Mesodermal cell (in vitro differentiated cells): ENCODE measurements at regions not wholly inside any gene's neighbourhood (a gene's known extent, or its start where the extent isn't known, plus 50 kb on each side); places are given as distances from the start of the nearest gene placed in this dataset.
"Not testable (repeated sequence)": the region's sequence is repeated elsewhere in the genome, so short reads cannot be mapped to it uniquely, and the experiment has no call there.

Experiments used
- H3K27ac ChIP-seq: 2 replicates; pipeline ENCODE4 v1.7.0; 2013; ENCODE audit warnings: mild to moderate bottlenecking, low read depth, low read length, moderate library complexity; ENCODE audit not compliant: severe bottlenecking
- H3K36me3 ChIP-seq: 2 replicates; pipeline ENCODE4 v1.7.1; 2013; ENCODE audit warnings: mild to moderate bottlenecking, low read length, moderate library complexity; ENCODE audit not compliant: control insufficient read depth, insufficient read depth
- H3K4me1 ChIP-seq: one replicate; pipeline ENCODE4 v1.7.1; 2013; ENCODE audit warnings: mild to moderate bottlenecking, low read length; ENCODE audit not compliant: insufficient read depth, control insufficient read depth, poor library complexity, severe bottlenecking
- H3K4me3 ChIP-seq: 2 replicates; pipeline ENCODE4 v1.7.0; 2013; ENCODE audit warnings: low read length, control low read depth, mild to moderate bottlenecking; ENCODE audit not compliant: insufficient read depth, poor library complexity, severe bottlenecking; ENCODE audit errors: extremely low read depth
- H3K9me3 ChIP-seq: 2 replicates; pipeline ENCODE4 v1.7.1; 2013; ENCODE audit warnings: mild to moderate bottlenecking, low read length, moderate library complexity; ENCODE audit not compliant: control insufficient read depth
- WGBS, 2 experiments: methylation state at CpG; one replicate each; pipeline ENCODE4 v1.1.5; 2013; ENCODE audit warnings: missing lambda C conversion rate in 2 of 2; ENCODE audit not compliant: insufficient coverage in 2 of 2; 5-methylcytosine and 5-hydroxymethylcytosine counted together

GRCh38 chrX:6990552-6991193, 156.8 kb upstream of the STS start:
- H3K4me3 ChIP-seq, result no peak overlapping the region
- no peak overlapping the region for H3K27ac ChIP-seq
- H3K36me3 ChIP-seq, result no peaks in the 10 kb centered on the region
- WGBS, 2 experiments, result 93% methylated on average over 6 of the region's 10 CpGs; no CpG with 5 or more reads in 1 of the 2 experiments
- H3K4me1 ChIP-seq, result no peaks in the 10 kb centered on the region
- H3K9me3 ChIP-seq, result no peaks in the 10 kb centered on the region

- H3K27ac ChIP-seq, result no peak overlapping the region
- no peaks in the 10 kb centered on the region for H3K36me3 ChIP-seq
- 87 to 89% methylated on average over 4 to 5 of the region's 6 CpGs for WGBS, 2 experiments
Observed at GRCh38 chrX:6989858-6990257, 157.7 kb upstream of the STS start.

DNA sequence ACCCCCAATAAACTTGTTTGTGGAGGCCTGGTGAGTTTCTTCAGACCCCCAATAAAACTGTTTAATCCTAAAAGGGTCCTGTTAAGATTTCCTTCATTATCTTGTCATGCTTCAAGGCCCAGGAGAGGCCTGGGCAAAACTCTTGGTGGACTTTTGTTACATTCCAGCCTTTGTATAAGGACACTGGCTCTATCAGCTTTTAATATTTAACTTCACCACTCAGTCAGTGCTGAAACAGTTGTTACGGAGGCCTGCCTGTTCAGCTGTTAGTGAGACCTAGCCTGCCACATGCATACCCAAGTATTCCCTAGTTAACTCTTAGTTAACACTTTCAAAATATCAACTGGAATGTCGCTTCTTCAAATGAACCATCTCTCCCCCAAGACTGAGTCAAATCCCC, 158.8 kb upstream of the STS start:
- not testable (repeated sequence) for H3K36me3 ChIP-seq, H3K4me3 ChIP-seq, H3K9me3 ChIP-seq, H3K27ac ChIP-seq, H3K4me1 ChIP-seq
- 100% methylated on average over 1 of the region's 2 CpGs; no CpG with 5 or more reads in 1 of the 2 experiments for WGBS, 2 experiments

More at GRCh38 chrX:6989858-6990257, 157.7 kb upstream of the STS start:
- Histone ChIP-seq H3K4me3 (no peak overlapping the region), H3K9me3 (no peaks in the 10 kb centered on the region), H3K4me1 (no peaks in the 10 kb centered on the region)

- no peaks in the 10 kb centered on the region for H3K9me3 ChIP-seq
- no peak overlapping the region for H3K27ac ChIP-seq
- WGBS, 2 experiments, result 68% methylated on average over 2 of the region's 4 CpGs; no CpG with 5 or more reads in 1 of the 2 experiments
- no peak overlapping the region for H3K4me3 ChIP-seq
- H3K4me1 ChIP-seq, result no peaks in the 10 kb centered on the region
- no peaks in the 10 kb centered on the region for H3K36me3 ChIP-seq
Observed at GRCh38 chrX:6986915-6987314, 160.6 kb upstream of the STS start.

DNA sequence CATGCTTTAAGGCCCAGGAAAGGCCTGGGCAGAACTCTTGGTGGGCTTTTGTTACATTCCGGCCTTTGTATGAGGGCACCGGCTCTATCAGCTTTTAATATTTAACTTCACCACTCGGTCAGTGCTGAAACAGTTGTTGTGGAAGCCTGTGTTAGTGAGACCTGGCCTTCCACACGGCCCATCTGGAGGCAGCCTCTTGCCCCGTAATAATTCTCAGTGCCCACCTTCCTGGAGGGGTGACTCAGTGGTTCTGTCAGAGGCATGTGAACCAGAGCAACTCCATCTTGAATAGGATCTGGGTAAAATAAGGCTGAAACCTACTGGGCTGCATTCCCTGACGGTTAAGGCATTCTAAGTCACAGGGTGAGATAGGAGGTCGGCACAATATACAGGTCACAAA, 162.0 kb upstream of the STS start:
- no peaks in the 10 kb centered on the region for H3K4me1 ChIP-seq
- WGBS, 2 experiments, result 100% methylated on average over 1 to 2 of the region's 7 CpGs
- no peaks in the 10 kb centered on the region for H3K9me3 ChIP-seq
- H3K27ac ChIP-seq, result no peak overlapping the region
- no peaks in the 10 kb centered on the region for H3K36me3 ChIP-seq
- no peak overlapping the region for H3K4me3 ChIP-seq

DNA sequence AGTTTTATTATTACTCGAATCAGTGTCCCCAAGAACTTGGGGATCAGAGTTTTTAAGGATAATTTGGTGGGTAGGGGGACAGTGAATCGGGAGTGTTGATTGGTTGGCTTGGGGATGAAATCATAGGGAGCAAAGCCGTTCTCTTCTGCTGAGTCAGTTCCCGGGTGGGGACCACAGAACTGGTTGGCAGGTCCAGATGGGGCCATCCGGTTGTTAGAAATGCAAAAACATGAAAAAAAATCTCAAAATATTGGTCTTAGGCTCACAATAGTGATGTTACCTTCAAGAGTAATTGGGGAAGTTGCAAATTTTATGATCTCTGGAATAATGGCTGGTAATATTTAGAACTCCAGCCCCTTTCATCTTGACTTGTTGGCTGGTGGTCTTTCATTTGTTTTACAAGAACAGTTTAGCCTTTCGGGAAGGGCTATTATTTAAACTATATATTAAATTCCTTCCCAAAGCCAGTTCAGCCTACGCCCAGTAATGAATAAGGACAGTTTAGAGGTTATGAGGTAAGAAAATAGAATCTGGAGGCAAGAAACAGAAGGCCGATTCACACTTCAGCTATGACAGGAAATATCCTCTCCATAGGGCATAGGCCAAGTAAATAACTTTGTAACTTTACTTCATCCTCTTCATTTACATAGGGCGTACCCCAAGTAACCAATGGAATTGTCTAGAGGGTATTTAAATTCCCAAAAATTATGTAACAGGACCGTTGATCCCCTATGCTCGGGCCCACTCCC, 164.1 kb upstream of the STS start:
- Histone ChIP-seq H3K9me3 (no peaks in the 10 kb centered on the region), H3K27ac (no peak overlapping the region), H3K4me3 (no peak overlapping the region), H3K36me3 (no peaks in the 10 kb centered on the region), H3K4me1 (no peaks in the 10 kb centered on the region)
- WGBS, 2 experiments, result 100% methylated on average over 1 to 2 of the region's 11 CpGs

GRCh38 chrX:6981718-6982406, 165.7 kb upstream of the STS start:
- H3K36me3 ChIP-seq, result no peaks in the 10 kb centered on the region
- H3K4me3 ChIP-seq, result no peak overlapping the region
- no peaks in the 10 kb centered on the region for H3K4me1 ChIP-seq
- WGBS, 2 experiments, result 80% methylated on average over 1 of the region's 8 CpGs; no CpG with 5 or more reads in 1 of the 2 experiments
- H3K9me3 ChIP-seq, result no peaks in the 10 kb centered on the region
- no peak overlapping the region for H3K27ac ChIP-seq

DNA sequence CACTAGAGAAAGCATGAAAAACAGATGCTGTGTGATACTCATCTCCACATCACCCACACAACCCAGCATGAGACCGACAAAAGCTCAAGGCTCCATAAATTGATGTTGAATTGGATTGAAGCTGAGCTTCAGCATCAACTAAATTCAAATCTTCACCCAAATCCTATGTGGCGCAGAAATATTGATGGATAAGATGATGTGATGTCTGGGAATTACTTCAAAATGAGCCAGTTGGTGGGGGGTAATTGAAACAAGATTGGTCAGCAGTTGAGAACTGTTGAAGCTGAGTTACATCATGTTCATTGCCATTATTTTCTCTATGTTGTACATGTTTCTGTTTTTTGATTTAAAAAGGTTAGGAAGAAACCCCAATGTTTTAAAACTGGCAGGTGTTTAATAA, 166.5 kb upstream of the STS start:
- no CpG with 5 or more reads among the region's 2 CpGs for WGBS, 2 experiments
- no peaks in the 10 kb centered on the region for H3K4me1 ChIP-seq
- no peak overlapping the region for H3K27ac ChIP-seq
- no peaks in the 10 kb centered on the region for H3K36me3 ChIP-seq
- no peak overlapping the region for H3K4me3 ChIP-seq
- no peaks in the 10 kb centered on the region for H3K9me3 ChIP-seq

DNA sequence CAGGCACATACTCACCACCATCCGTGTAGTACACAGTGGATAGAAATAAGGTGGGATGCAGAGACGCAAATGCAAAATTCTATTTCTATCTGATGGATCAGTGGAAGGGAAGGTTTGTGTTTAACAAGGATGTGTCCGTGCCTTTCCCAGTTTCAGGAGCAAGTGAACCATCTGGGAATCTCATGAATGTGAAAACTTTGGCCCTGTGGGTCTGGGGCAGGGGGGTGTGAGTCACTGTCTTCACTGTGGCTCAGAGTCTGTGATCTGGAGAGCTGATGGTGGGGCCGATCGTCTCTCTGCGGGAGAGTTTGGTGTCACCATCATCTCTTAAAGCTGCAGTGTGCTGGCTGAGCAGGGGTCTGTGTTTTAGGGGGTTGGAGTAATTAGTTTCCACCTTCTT, 179.3 kb upstream of the STS start:
- Histone ChIP-seq H3K4me3 (no peak overlapping the region), H3K4me1 (peaks cover 6% of the 10 kb centered on the region), H3K9me3 (no peaks in the 10 kb centered on the region), H3K27ac (peak overlapping the region; percentile 64), H3K36me3 (no peaks in the 10 kb centered on the region)
- WGBS, 2 experiments, result 100% methylated on average over 1 of the region's 6 CpGs; no CpG with 5 or more reads in 1 of the 2 experiments

- H3K9me3 ChIP-seq, result no peaks in the 10 kb centered on the region
- no CpG with 5 or more reads among the region's 4 CpGs for WGBS, 2 experiments
- no peak overlapping the region for H3K27ac ChIP-seq
- H3K36me3 ChIP-seq, result no peaks in the 10 kb centered on the region
- peaks cover 6% of the 10 kb centered on the region for H3K4me1 ChIP-seq
- no peak overlapping the region for H3K4me3 ChIP-seq
Observed at GRCh38 chrX:6965729-6966128, 181.8 kb upstream of the STS start.

GRCh38 chrX:6962006-6962355, 185.5 kb upstream of the STS start:
- H3K9me3 ChIP-seq, result peaks cover 5% of the 10 kb centered on the region
- no peaks in the 10 kb centered on the region for H3K4me1 ChIP-seq
- H3K36me3 ChIP-seq, result no peaks in the 10 kb centered on the region
- WGBS, 2 experiments, result no CpG with 5 or more reads among the region's 2 CpGs
- no peak overlapping the region for H3K4me3 ChIP-seq
- H3K27ac ChIP-seq, result no peak overlapping the region
